Mucosa of descending colon (tissue), 3 donors: ENCODE measurements at regions not wholly inside any gene's neighbourhood (a gene's known extent, or its start where the extent isn't known, plus 50 kb on each side); places are given as distances from the start of the nearest gene placed in this dataset.

Source experiments
- ATAC-seq: fragments of 200-7000 bp; cut with Tn5 transposase; one replicate; pipeline ENCODE4 v1.9.1; 2020; ENCODE audit warnings: mild to moderate bottlenecking, moderate library complexity
- DNase-seq, 3 donors: peaks; one replicate each; pipeline ENCODE4 v3.0.0-alpha.2; 2020
- H3K36me3 ChIP-seq: fragments of 200-600 bp; one replicate; pipeline ENCODE4 v1.8.0; 2021; ENCODE audit warnings: low read depth, mild to moderate bottlenecking
- H3K4me1 ChIP-seq: fragments of 200-600 bp; one replicate; pipeline ENCODE4 v1.8.0; 2021; ENCODE audit warnings: low read depth, mild to moderate bottlenecking
- H3K4me3 ChIP-seq: fragments of 200-600 bp; one replicate; pipeline ENCODE4 v1.8.0; 2021; ENCODE audit warnings: mild to moderate bottlenecking
- H3K9me3 ChIP-seq: fragments of 200-600 bp; one replicate; pipeline ENCODE4 v1.8.0; 2021; ENCODE audit warnings: mild to moderate bottlenecking
- intact Hi-C, 2 donors: fragments of 100-400 bp; cut with DNase I in 1 of 2; cut with micrococcal nuclease in 1 of 2; formaldehyde crosslinking; loops; one replicate each; pipeline versions ENCODE4 v1.11.0 to v1.11.1; 2022; cut with DNase I, micrococcal nuclease
- TF ChIP-seq, protein P1 (sequence below): fragments of 200-600 bp; IDR thresholded peaks from one replicate; pipeline ENCODE4 v1.8.0; 2022; ENCODE audit warnings: antibody characterized with exemption, mild to moderate bottlenecking
- donor health status: DM: no; HTN: no; CAD: no; lungs with moderate emphysema.
- donor health status: DM: no; HTN: no; CAD: no.
- donor health status: DM: no; HTN: yes; CAD: no.

DNA sequence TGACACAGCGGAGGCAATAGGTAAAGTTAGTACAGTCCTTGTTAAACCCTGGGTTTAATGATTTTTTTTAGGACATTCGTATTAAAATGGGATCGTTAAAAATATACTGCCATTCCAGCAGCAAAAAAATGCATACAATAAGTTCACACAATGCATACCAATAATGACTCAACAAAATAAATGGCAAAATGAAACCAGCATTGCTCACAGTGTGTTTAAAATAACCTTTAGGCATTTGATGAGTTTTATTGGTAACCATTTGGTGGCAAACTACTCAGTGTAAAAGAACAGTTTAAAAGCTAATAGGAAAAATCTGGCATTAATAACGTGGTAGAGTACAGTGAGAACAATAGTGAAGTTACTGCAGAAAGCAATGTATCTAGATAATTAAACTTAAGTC is 539.0 kb upstream of the PIK3C3 start:
- no peak overlapping the region for H3K4me3 ChIP-seq
- DNase-seq = no peak
- H3K36me3 ChIP-seq = no peaks in the 10 kb centered on the region
- H3K9me3 ChIP-seq = no peaks in the 10 kb centered on the region
- no peak for ATAC-seq
- TF ChIP-seq, protein P1, sequence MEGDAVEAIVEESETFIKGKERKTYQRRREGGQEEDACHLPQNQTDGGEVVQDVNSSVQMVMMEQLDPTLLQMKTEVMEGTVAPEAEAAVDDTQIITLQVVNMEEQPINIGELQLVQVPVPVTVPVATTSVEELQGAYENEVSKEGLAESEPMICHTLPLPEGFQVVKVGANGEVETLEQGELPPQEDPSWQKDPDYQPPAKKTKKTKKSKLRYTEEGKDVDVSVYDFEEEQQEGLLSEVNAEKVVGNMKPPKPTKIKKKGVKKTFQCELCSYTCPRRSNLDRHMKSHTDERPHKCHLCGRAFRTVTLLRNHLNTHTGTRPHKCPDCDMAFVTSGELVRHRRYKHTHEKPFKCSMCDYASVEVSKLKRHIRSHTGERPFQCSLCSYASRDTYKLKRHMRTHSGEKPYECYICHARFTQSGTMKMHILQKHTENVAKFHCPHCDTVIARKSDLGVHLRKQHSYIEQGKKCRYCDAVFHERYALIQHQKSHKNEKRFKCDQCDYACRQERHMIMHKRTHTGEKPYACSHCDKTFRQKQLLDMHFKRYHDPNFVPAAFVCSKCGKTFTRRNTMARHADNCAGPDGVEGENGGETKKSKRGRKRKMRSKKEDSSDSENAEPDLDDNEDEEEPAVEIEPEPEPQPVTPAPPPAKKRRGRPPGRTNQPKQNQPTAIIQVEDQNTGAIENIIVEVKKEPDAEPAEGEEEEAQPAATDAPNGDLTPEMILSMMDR = no peak
- no peaks in the 10 kb centered on the region for H3K4me1 ChIP-seq
- intact Hi-C loops = no loop called here

DNA sequence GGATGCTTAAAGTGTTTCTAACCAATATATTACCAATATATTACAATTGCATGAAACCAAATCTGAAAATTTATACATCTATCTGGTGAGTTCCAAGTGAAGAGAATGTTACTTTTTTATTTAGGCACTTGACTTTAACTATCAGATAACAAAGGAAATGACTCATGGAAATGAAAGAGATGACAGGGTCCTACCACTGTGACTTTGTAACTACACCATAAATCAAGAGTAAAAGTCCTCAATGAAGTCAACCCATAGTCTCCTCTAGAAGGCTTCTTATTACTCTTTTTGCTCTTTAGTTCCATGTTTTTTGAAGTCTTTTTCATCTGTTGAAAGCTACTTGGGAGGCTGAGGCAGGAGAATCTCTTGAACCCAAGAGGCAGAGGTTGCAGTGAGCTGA is 545.0 kb upstream of the PIK3C3 start:
- no peak overlapping the region for H3K4me3 ChIP-seq
- TF ChIP-seq, protein P1 = no peak
- H3K4me1 ChIP-seq = no peaks in the 10 kb centered on the region
- no peaks in the 10 kb centered on the region for H3K36me3 ChIP-seq
- H3K9me3 ChIP-seq = no peaks in the 10 kb centered on the region
- intact Hi-C loops = no loop called here
- ATAC-seq = no peak
- DNase-seq = no peak

DNA sequence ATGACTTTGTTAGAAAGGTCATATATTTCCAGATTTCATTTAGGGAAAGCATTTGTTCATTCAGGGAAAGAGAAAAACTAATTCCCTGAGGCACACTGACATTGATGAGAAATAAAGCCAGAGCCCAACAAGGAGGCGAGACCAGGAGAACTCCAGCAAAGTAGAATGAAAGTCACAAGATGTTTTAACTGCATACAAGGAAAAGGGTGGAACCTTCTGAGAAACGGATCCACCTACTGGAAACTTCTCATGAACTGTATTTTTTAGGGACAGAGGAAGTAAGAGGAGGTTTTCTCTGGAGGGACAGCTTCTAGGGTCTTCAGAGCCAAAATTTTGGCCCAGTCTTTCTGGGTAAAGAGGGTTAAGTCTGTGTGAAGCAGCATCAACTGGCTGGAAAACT is 548.2 kb upstream of the PIK3C3 start:
- intact Hi-C loops = no loop called here
- ATAC-seq (no peak), DNase-seq (no peak)
- no peaks in the 10 kb centered on the region for H3K9me3 ChIP-seq
- TF ChIP-seq, protein P1 = no peak
- H3K36me3 ChIP-seq = no peaks in the 10 kb centered on the region
- H3K4me1 ChIP-seq = no peaks in the 10 kb centered on the region
- no peak overlapping the region for H3K4me3 ChIP-seq

DNA sequence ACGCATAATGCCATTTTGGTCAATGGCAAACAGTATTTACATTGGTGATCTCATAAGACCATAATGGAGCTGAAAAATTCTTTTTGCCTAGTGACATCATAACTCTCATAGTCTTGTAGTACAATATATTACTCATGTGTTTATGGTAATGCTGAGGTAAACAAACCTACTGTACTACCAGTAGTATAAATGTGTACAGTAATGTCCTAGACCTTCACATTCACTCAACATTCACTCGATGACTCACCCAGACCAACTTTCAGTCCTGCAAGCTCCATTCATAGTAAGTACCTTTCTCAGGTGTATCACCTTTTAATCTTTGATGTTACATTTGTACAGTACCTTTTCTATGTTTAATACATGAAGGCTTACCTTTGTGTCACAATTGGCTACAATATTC is 558.2 kb upstream of the PIK3C3 start:
- intact Hi-C loops = no loop called here
- Histone ChIP-seq H3K4me3 (no peak overlapping the region), H3K36me3 (no peaks in the 10 kb centered on the region), H3K4me1 (no peaks in the 10 kb centered on the region), H3K9me3 (no peaks in the 10 kb centered on the region)
- TF ChIP-seq, protein P1 = no peak
- ATAC-seq = no peak
- no peak for DNase-seq

DNA sequence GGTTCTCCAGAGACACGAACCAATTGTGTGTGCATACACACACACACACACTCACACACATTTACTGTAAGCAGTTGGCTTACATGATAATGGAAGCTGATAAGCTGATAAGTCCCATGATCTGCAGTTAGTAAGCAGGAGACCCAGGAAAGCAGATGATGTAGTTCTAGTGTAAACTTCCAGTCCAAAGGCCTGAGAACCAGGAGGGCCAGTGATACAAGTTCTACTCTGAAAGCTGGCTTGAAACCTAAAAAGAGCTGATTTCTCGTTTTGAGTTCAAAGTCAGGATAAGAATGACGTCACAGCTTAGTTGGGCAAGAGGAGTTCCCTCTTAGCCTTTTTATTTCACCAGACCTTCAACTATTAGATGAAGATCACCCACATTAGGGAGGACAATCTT is 558.8 kb upstream of the PIK3C3 start:
- intact Hi-C loops = no loop called here
- ATAC-seq (no peak), DNase-seq (no peak)
- H3K9me3 ChIP-seq = no peaks in the 10 kb centered on the region
- TF ChIP-seq, protein P1 = no peak
- no peak overlapping the region for H3K4me3 ChIP-seq
- no peaks in the 10 kb centered on the region for H3K36me3 ChIP-seq
- H3K4me1 ChIP-seq = no peaks in the 10 kb centered on the region

DNA sequence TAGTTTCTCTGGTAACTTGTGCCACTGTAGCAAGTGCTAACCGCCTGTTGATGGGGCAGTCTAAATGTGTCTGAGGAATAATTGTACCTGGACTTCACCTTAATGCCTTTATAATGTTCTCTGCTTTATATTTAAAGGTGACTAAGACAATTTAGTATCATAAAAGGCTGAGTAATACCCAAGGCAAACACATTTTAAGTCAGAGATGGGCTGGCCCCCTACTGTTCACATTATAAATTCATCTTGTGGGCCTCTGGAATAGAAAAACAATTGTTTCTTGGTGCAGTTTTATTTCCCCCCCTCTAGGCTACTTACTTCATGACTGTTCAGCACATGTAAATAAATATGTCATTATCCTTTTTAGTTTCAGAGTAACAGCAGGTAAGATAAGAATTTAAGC is 559.3 kb upstream of the PIK3C3 start:
- Histone ChIP-seq H3K4me1 (no peaks in the 10 kb centered on the region), H3K4me3 (no peak overlapping the region), H3K9me3 (no peaks in the 10 kb centered on the region), H3K36me3 (no peaks in the 10 kb centered on the region)
- peak; percentile 49 for ATAC-seq
- intact Hi-C loops = no loop called here
- no peak for DNase-seq
- TF ChIP-seq, protein P1 = no peak
